Inflammatory macrophage treated with lipopolysaccharide for 1 hour (primary cell): ENCODE measurements at regions not wholly inside any gene's neighbourhood (a gene's known extent, or its start where the extent isn't known, plus 50 kb on each side); places are given as distances from the start of the nearest gene placed in this dataset.

ENCODE experiments used
- DNase-seq, 2 donors: peaks; one replicate each; pipeline ENCODE4 v3.0.0-alpha.2; 2020 to 2022

GRCh38 chr11:62073061-62073460, 50.8 kb upstream of the INCENP start:
- no peak for DNase-seq

- no peak for DNase-seq
Observed at GRCh38 chr11:62071408-62071807, 52.4 kb upstream of the INCENP start.

GRCh38 chr11:62069986-62070919, 53.6 kb upstream of the INCENP start:
- DNase-seq: no peak

DNA sequence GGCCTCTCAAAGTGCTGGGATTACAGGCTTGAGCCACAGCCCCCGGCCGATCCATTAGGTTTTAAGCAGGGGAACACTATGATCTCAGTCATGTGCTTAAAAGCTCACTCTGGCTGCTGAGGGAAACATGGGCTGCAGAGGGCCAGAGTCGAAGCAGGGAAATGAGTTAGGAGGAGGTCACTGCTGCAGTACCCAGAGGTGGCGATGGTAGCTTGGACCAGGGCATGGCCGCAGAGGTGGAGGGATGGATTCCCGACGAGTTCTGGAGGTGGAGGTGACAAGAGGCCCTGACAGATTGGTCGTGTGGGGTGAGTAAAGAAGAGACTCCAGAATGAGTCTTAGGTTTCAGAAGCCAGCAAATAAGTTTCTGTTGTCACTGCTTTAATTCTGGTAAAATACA, 54.4 kb upstream of the INCENP start:
- DNase-seq: no peak

DNA sequence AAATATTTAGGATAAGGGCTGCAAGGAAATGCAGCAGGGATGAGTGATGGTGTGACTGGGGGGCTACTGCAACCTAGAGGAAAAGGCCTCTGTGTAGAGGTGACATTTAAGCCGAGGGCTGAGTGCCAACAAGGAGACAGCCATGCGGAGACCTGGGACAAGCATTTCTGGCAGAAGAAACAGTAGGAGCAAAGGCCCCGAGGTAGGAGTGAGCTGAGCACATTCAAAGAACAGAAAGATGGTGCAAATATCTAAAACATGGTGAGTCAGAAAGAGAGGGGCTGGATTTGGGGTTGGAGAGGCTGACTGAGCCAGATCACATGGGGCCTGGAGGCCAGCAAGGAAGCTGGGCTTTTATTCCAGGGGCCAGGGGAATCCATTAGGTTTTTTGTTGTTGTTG, 55.1 kb upstream of the INCENP start:
- no peak for DNase-seq

- no peak for DNase-seq
Observed at GRCh38 chr11:62067741-62068140, 56.1 kb upstream of the INCENP start.

DNA sequence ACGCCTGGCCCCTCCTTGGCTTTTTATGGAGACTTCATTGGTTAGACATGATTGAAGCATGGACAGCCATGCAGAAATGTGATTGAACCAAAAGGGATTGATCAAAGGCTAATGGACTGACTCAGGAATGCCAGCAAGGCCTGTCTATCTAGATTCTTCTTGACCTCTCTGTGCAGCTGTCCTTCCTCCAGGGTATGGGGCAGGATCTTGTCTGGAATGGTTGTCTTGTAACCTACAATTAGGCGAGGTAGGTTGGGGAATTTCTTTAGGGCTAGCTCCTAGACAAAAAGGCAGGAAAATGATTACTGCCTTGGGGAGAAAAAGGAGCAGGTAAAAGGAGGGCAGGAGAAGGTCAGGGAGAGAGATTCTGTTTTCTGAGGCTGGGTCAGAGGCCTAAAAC, 59.6 kb upstream of the INCENP start:
- no peak for DNase-seq

- no peak for DNase-seq
Observed at GRCh38 chr11:62062223-62062861, 61.5 kb upstream of the INCENP start.

DNA sequence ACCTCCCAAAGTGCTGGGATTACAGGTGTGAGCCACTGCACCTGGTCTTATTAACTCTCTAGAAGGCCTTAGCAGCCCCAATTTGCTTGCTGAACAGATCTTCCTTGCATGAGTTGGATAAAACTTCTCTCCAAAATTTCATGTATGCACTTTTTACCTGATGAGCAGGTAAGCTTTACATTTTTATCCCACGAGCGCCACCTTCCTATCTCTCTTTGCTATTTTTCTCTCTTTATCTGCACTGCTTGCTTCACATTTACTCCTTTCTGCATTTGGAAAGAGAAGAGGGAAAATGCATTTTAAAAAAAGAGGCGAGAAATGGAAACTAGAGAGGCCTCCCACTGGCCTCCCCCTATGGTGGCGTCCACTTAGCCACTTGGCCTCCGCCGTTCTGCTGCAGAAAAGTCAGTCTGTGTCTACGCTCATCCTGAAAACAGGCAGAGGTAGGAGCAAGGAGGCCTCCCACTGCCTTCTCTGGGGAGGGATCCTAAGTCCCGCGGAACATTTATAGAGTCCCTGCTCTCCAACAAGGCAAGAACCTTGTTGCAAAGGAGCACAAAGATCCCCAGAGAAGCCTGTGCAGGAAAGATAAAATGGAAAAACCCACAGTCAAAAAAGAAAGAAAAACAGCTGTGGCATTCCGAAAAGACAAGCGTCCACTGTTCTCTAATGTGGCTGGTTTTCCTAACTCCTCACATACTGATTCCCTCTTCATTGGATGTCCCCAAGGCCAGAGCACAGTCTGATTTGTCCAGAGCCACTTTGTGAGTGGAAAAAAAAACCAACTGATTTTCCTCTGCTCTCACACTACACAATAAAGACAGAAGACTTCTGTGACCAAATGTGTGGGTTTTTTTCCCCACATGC, 62.2 kb upstream of the INCENP start:
- no peak for DNase-seq

GRCh38 chr11:62057069-62057468, 66.7 kb upstream of the INCENP start:
- no peak for DNase-seq

DNA sequence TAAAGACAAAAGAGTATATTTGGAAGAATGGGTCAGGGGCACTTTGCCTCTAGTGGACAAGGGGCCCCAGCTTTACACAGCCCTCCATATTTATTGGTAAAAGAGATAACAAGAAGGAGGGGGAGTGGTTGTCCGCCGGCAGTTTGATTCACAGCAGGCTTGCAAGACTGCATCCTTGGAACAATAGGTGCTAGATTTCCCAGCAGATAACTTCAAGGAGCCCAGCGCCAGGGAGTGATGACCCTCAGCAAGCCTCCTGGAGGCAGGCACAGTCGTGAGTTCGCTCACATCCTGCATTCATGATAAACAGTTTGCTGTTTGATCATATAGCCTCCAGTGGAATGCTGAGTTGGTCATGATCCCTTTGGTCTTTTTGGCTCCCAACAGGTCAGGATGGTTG, 67.8 kb upstream of the INCENP start:
- no peak for DNase-seq

DNA sequence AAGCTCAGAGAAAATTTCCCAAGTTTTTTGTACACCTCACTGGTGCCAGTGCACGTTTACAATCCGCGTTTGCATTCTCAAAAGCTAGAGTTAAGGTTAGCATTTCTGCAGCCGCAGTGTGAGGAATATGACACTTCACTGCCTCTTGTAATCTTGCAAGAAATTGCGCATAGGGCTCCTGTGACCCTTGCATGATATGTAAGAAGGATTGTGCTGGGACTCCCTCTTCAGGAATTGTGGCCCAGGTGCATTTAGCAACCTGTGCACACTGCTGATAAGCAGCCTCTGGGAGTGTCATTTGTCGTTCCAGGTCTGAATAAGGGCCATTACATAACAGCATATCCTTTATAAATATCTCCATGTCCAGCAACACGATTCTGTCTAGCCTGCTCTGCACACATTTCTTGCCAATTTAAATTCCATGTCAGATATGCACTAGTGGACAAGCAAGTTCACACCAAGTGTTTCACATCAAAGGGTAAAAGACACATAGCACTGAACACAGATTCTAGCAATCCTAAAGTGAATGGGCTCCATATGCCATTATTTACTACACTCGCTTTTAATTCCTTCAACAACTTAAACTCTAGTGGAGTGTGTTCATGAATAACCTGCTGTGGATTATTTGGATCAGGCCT, 69.2 kb upstream of the INCENP start:
- DNase-seq: peak; percentile 33 to 56

DNA sequence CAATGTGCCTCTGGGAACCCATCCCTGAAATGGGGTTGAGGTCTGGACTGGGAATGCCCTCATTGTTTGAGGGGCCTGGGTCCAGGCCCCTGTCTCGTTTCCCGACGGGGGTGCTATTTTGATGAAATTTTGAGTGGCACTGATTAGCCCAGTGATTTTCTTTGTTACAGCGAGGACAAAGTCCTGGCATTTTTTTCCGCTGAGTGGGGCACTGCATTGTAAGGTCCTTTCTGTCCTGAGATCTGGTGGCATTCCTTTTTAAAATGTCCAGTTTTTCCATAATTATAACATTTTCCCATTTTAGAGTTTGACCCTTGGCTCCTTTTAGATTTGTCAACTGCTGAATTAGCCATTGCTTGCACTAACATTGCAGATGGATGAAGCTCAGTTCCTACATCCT, 69.7 kb upstream of the INCENP start:
- DNase-seq: no peak

DNA sequence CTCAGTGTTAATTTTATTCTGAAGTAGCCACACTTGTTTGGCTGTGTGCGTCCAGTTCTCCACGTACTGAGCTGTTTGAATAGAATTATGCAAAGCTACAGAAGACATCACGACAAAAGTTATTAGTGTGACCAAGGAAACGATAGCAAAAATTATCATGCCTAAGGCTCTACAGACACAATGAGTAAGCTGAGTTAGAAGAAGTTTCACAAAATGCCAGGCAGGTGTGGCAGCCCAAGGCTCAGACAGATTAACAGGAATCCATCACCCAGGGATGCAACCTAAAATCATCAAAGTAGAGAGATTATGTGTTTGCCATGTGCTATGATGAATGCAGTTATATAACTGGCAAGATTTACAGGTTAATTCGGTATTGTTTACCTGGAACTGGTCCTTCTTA, 73.1 kb upstream of the INCENP start:
- no peak for DNase-seq

GRCh38 chr11:62048100-62048499, 75.7 kb upstream of the INCENP start:
- no peak for DNase-seq

DNA sequence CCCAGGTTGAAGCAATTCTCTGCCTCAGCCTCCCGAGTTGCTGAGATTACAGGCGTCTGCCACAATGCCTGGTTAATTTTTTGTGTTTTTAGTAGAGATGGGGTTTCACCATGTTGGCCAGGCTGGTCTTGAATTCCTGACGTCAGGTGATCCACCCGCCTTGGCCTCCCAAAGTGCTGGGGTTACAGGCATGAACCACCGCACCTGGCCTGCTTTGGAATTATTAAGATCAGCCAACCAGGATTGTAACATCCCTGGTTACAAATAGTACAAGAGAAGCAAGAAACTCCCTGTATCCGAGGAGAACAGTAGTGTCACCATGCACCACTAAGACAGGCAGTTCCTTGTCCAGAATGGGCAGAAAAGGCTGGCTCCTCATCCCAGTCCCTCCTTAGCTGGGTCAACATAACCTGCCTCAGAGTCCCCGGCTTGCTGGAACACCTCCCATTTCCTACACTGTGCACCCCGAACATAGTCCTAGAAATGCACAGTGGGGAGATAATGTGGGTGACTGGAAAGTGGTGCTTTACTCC, 77.2 kb upstream of the INCENP start:
- DNase-seq: no peak

DNA sequence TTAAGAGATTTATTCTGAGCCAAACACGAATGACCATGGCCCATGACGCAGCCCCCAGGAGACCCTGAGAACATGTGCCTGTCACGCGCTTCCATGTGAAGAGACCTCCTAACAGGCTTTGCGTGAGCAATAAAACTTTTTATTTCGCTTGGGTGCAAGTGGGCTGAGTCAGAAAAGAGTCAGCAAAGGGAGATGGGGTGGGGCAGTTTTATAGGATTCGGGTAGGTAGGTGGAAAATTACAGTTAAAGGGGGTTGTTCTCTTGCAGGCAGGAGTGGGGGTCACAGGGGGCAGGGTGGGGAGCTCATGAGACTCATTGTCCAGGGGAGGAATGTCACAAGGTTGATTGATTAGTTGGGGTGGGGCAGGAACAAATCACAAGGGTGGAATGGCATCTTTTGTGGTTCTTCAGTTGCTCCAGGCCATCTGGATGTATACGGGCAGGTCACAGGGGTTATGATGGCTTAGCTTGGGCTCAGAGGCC, 77.2 kb upstream of the FTH1 start:
- no peak for DNase-seq

- no peak for DNase-seq
Observed at GRCh38 chr11:62035293-62035692, 67.9 kb upstream of the FTH1 start.

DNA sequence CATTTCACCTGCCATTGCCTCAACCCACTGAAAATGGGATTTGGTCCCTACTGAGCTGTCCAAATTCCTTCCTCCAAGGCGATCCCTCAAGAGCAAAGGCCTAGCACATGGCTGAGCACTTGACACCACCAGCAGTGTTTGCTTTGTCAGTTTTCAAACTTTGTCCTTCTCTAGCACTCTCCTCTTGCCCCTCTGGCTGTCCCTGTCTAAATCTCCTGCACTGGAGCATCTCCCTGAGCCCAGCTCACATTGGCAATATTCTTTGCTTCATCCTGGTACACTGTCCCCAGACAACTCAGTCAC, 66.6 kb upstream of the FTH1 start:
- DNase-seq: no peak

- DNase-seq: peak in 1 of 2 donors; percentile 46
Observed at GRCh38 chr11:62033191-62034035, 66.0 kb upstream of the FTH1 start.

- DNase-seq: no peak
Observed at GRCh38 chr11:62030071-62030684, 62.7 kb upstream of the FTH1 start.
